HG03025 (cell line): ENCODE measurements at regions not wholly inside any gene's neighbourhood (a gene's known extent, or its start where the extent isn't known, plus 50 kb on each side); places are given as distances from the start of the nearest gene placed in this dataset.

Experiments
- ATAC-seq: cut with Tn5 transposase; IDR thresholded peaks from one replicate; pipeline ENCODE4 v1.9.1; 2021; ENCODE audit warnings: mild to moderate bottlenecking, moderate library complexity; ENCODE audit not compliant: unreplicated experiment, low FRiP score

DNA sequence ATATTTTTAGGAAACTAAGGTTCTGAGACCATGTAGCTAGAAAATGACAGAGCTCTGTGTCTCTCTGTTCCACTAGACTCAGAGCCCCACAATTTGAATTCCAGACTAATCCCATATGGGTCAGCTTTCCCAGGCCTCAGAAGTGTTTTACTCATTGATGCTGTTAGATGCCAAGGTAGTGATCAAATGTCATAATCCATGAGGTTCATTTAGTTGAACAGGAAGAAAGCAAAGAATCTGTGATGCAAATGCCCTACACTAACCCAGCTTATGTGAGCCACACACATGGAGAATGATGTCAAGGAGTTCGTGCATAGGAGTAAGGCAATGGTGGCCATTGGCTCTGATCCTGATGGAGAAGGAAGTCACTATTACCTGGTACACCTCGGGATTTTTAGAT, 363.4 kb upstream of the RARB start:
- ATAC-seq: no peak

DNA sequence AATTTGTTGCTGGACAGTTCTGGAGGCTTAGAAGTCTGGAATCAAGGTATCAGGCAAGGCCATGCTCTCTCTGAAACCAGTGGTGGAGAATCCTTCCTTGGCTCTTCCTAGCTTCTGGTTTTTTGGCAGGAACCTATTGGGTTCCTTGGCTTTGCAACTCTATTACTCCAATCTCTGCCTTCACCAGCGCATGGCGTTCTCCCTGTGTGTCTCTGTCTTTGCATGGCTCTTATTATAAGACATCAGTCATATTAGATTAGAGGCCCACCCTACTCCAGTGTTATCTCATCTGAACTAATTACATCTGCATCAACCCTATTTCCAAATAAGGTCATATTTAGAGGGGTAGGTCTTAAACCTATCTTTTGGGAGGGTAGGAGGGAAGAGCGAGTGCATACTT, 358.1 kb upstream of the RARB start:
- ATAC-seq: no peak

DNA sequence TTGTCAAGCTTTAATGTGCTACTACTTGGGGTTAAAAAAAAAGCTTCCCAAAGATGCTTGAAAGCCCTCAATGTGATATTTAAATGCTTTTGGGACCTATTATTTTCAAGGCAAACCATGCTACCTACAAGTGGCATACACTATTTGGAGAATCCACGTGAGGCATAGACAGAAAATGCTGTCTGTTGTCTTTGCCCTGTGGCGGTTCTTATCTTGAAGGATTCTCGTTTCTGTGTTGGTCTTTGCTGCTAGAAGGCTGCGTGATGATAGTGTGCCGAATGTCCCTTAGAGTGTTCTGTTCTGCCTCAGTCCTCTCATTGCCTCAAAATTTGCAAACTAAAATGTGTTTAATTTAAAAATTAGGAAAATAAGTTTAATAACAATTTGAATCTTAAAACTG, 356.2 kb upstream of the RARB start:
- no peak for ATAC-seq

DNA sequence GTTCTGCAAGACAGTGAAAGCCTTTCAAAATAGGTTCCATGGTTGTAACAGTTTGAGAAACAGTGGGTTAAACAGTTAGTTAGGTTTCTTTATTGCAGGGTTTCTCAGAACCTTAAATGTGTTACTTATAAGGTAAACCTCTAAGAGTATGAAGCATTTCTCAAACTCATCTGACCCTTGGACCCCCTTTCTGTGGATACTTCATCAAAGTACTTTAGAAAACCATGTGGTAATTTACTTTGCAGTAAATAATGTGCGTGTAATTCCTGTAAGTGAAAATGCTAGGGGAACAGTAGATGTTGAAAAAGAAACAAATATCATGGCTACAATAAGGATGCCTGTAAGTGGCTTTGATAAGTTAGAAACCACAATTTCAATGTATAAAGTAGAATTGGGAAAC, 354.6 kb upstream of the RARB start:
- no peak for ATAC-seq

DNA sequence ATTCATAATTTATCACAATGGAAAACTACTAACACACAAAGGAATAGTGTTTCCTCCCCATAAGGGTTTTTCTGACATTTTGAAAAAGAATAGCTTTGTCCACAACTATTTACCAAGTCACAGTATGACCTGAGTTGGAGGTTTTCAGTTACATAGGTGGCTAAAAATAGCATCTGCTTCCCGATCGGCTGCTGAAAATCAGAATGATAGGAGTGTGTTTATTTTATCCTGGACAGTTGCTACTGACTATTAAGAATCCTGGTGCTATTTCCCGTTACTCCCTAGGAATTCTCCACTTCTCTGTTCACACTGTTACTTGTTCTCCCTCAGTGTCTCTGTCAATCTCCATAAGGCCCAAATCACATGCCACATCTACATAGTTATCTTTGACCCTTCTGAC, 353.9 kb upstream of the RARB start:
- ATAC-seq: no peak

DNA sequence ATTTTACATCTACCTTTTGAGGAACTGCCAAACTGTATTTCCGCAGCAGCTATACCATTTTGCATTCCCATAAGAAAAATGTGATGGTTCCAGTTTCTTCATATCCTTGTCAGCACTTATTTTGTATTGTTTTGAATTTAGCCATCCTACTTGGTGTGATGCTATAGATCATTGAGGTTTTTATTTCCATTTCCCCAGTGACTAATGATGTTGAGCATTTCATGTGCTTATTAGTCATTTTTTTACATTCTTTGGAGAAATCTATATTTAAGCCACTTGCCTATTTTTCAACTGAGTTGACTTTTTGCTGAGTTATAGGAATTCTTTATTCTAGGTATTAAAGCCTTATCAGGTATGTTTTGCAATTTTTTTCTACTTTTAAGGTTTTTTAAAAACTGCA, 347.6 kb upstream of the RARB start:
- ATAC-seq: no peak

DNA sequence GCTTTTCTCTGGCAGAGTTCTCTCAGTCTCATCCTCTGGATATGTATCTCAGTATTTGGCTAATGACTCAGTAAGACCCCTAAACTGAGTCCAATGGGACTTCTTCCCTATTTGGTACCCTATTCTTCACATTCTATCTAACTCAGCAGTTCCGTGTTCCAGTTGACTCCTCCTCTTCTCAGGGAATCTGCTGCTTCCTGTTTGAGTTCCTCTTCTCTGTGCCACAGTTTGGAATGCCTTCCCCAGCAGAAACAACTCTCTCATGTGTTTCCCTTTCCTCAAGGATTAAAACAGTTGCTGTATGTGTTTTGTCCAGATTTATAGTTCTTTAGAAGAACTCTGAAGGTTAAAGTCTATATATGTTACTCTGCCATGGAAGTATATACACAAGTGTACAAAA, 344.0 kb upstream of the RARB start:
- no peak for ATAC-seq

DNA sequence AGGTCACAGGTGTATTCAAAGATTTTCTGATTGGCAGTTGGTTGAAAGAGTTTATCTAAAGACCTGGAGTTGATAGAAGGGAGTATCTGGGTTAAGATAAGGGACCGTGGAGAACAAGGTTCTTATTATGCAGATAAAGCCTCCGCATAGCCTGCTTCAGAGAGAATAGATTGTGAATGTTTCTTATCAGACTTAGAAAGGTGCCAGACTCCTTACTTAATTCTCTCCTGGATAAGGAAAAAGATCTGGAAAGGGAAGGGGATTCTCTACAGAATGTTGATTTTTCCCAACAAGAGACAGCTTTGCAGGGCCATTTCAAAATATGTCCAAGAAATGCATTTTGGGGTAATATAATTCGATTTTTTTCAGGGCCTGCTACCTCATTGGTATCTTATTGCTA, 341.3 kb upstream of the RARB start:
- no peak for ATAC-seq

DNA sequence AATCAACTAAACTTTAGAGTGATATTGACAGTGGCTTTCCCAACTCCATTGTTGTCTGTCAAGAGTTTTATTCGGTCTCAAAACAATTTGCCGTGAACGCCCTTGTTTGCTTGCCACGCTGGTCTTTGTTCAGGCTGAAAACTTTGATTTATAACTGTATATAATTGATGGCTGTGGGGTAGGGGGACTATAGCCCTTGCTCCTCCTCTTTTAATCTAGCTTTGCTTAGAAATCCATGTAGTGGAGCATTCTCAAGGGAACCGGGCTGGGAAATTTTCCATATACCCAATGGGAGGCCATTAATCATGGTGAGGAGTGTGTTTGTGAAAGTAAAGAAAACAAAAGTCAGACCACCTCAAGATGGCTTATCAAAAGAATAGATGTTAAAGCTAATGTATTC, 339.8 kb upstream of the RARB start:
- no peak for ATAC-seq

DNA sequence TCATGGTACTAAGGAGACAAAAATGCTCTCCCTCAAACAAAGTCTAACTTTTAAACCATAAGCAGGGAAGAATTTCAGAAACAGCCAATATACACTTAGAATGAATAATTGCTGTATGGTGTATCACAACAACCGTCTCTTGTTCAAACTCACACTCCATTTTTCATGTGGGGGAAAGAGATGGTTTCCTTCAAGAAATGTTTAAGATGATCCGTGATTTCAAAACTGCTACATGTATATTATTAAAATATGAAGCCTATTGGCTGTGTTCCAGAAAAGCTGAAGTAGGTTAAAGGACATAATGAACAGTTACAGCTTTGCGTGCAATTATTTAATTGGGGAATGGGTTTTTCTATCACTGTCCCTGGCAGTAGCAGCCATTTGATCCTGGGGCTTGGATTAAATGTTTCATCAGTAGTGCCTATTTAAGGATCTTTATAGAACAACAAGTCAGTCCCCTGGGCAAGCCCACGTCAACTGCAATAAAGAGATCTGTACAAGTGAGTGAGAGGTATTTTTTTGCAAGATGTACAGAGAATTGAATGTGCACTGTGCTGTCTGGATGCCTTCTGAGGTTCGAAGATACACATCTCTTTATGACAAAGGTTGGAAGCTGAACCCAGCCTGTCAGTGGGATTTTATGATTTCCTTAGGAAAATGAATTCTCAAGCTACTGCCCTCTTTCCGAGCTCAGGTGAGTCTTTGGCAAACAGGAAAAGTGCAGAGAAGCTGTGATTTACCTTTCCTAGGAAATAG, 337.2 kb upstream of the RARB start:
- ATAC-seq: no peak

DNA sequence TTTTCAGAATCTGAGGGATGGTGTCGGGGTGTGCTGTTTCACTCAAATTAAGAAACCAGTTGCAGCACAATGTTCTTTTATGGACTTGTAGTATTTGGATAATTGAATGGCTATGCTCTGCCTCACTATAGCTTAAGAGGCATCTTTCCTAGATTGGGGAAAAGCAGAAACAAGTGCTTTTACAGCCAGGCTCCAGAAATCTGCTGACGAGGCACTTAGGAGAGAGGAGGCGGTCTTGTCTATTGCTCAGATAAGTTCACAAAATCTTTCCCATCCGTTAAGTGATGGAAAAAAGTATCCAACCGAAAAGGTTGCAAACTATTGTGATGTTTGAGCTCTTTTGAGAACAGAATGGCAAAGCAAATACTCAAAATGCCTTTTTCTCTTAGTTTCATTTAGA, 336.1 kb upstream of the RARB start:
- ATAC-seq: no peak

DNA sequence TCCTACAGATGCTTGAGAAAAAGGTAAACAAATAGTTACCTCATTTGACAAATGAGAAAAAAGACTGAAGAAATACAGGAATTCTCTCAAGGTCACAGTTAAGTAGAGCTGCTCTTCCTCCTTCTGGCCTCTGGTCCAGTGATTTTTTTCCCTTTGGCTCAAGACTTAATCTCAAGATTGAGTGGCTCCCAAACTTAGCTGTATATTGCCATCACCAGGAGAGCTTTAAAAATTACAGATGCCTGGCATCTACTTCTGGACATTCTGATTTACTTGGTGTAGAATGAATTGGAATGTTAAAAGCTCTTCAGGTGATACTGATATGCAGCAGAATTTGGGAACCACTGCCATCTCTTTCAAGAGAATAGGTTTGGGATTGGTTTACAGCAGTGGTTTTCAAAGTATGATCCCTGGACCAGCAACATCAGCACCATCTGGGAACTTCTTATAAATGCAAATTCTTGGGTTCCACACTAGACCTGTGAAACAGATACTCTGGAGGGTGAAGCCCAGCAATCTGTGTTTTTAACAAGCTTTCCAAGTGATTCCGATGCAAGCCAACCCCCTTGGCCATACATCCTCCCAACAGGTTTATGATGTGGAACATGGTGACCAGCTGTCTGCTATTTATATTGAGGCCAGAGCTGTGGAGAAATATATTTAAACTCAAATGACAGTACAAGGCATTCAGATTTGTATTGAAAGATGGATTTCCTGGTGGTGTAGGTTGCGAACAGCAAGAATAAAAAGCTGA, 333.0 kb upstream of the RARB start:
- ATAC-seq: no peak

DNA sequence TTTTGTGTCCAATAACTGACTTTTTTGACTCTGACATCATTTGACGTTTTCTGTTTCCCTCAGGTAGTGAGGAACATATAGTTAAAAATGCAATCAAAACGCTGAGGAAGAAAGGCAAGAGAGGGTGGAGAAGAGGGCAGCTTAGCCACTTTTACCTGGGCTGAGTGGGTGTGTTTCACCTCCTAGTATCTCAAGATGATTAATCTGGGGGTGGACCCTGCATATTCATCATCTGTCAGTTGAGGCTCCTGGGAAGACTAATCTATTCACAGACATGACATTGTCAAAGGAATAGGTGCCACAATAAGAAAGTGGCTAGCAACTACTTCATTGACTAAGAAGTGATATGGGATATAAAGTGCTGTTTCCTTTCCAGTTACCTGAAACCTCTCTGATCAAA, 331.5 kb upstream of the RARB start:
- ATAC-seq: no peak

DNA sequence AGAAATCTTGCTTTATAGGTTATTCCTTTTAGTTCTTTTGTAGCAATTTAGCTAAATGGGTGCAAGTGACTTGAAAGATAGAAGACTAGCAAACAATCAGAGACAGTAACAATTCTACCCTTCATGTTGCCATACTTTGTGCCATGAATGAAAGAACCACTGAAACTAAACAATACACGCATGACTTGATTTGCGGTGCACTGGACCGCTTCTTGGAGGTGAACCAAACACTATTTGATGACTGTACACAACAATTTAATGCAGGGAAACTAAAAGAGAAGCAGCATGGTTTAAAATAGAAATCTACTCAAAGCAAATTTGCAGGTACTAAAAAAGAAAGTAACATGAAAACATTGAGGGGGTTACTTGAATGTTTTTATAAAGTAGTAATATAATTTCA, 331.0 kb upstream of the RARB start:
- ATAC-seq: no peak

DNA sequence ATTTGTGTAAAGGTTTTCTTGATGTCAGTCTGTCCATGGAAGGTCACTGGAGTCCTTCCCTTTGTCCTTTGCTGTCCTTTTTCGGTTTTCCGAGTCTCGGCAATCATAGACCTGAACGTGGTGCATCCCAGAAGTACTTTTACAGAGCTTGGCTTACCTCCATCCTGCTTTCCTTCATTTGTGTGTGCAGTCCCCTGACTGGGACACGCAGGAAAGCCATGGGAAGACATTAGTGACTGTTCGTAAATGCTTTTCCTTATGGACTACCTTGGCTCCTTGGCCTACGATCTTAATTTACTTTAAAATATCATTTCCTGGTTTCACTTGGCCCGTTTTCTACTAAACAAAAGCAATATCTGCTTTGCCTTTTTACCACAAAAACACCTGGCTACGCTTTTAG, 328.4 kb upstream of the RARB start:
- no peak for ATAC-seq

DNA sequence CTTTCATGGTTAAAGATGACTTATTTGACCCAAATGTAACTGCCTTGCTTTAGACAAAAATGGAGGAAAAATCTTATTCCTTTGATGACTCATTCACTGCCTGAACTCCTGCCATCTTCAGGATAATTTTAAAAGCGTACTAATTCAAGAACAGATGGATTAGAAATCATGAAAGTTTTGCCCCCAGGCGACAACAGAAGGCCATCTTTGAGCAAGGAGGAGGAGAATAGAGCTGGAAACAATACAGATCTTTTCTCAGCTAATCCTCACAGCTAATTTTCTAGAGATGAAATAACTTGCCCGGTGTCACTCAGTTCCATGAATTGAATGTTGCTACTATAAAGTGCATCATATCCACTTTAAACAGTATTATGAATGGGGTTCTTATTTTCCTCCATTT, 324.7 kb upstream of the RARB start:
- ATAC-seq: no peak

DNA sequence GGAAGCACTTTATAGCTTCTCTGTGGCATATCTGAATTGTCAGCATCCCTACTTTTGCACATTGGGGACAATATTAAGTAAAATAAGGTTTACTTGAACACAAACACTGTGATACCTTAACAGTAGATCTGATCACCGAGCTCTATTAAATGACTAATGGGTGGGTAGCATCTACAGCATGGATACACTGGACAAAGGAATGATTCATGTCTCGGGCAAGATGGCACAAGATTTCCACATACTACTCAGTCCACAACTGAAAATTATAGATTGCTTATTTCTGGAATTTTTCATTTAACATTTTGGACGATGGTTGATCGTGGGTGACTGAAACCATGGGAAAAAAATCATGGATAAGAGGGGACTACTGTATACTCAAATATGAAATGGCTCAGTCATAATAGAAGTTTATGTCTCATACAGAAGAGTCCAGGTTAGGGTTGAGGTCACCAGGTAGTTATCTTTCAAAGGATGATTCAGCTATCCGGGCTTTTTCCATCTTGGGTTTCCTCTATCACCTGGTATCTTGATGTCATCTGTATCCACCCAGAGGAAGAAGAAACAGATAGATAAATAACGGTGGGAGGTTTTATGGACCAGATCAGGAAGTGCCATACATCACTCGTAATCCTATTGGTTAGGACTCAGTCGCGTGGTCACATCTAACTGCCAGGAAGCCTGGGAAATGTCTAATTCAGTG, 320.0 kb upstream of the RARB start:
- no peak for ATAC-seq

DNA sequence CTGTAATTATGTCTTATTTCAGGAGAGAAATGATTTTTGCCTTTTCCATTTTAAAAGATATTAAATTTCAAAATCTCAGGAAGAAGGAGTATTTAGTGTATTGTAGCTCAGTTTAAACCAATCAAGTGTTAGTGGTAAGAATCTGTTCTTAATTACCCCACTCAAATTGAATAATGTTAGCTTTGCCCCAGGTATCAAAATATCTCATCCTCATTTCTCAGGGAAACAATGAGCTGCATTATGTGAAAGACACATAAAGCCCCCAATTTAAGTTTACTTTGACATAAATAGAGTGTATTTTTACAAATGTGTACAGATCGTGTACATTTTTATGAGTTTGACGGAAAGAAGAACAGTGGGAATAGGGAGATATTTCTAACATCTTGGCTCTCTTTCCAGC, 317.4 kb upstream of the RARB start:
- no peak for ATAC-seq

DNA sequence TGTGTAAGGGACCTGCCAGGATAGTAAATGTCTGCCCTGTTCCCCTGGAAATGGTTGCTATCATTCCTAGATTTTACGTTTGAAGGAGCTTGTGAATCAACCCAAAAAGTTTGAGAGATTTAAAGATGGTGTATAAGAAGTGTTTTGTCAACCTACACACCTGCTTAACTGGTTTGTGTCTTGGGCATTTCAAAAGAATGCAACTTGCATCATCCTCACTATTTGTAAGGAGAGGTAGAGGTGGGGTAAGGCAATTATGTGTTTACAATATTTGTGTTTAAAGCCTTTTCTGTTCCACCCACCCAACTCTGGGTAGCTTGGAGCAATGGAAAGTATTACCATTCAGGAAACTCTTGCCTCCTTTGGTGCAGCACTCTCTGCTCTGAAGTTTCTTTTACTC, 314.2 kb upstream of the RARB start:
- ATAC-seq: no peak

DNA sequence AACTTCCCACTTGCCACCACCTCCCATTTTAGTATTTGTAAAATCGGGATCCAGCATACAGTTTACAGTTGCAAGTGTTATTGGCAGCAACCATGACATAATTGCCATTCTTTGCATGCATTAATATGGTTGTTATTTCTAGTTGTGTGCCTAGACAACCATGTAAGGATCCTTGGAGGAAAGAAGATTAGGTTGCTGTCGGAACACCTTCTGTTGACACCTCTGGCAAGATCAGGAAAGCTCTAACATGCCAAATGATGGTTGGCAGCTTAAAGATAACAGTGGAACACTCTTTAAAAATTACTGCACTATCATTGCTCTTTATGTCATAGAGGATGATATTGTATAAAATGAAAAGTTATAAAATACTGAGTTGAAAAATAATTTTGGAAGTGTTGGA, 313.5 kb upstream of the RARB start:
- no peak for ATAC-seq

DNA sequence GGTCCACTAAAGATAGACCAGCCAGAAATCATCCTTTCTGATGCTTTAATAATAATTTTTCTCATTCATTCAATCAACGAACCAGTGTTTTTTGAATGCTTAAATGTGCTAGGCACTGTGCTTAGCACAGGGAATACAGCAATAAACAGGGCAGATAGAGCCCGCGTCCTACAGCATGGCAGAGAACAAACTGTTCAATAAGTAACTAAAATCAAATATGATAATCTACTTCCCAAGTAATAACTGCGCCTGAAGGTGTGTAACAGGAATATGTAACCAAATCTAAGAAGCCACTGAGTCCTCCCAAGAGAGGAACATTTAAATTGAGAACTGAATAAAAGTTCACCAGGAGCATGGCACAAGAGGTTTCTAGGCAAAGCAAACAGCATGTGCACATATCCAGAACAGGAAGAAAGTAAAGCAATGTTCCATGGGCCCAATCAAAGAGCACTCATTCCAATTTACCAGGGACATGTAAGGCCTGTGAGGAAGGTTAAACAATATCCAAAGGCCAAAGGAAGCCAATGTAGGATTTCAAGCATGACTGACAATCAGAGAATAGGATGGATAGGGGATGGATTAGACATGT, 311.0 kb upstream of the RARB start:
- ATAC-seq: no peak
